ENCODE measurements at regions not wholly inside any gene's neighbourhood (a gene's known extent, or its start where the extent isn't known, plus 50 kb on each side); places are given as distances from the start of the nearest gene placed in this dataset.
A peak's percentile ranks its signal among the peaks of the same experiment; 100 is the strongest.

- Histone ChIP-seq H3K9me3 (ENCODE audit: control insufficient read depth in 5 of 5, low read length in 5 of 5) (no peaks in the 10 kb centered on the region), H3K36me3 (ENCODE audit: control insufficient read depth in 5 of 5, insufficient read depth in 5 of 5, low read length in 5 of 5) (no peaks in the 10 kb centered on the region), H3K4me3 (ENCODE audit: low read depth in 1 of 5, low read length in 5 of 5) (no peak overlapping the region), H3K27ac (ENCODE audit: low read depth, low read length) (no peak overlapping the region), H3K27me3 (ENCODE audit: control insufficient read depth in 5 of 5, insufficient read depth in 4 of 5, low read length in 5 of 5) (no peaks in the 10 kb centered on the region), H3K9ac (ENCODE audit: low read length in 5 of 5) (no peak overlapping the region), H3K4me1 (ENCODE audit: control insufficient read depth in 5 of 5, insufficient read depth in 5 of 5, low read length in 5 of 5) (peaks cover 0 to 16% (median 11%) of the 10 kb centered on the region in 5 donors)
Measured at GRCh38 chr10:88205842-88206446, 342.5 kb downstream of the PTEN start.

DNA sequence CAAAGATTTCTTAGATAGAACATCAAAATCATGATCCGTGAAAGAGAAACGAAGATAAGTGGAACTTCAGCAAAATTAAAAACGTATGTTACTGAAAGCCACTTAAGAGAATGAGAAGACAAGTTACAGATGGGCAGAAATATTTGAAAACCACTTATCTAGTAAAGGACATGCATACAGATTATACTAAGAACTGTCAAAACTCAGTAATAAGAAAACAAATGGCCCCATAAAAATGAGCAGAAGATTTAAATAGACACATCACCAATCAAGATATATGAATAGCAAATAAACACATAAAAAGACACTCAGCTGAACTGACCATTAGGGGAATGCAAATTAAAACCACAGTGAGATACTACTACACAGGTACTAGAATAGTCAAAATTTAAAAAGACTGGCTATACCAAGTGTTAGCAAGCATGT is 343.7 kb downstream of the PTEN start:
- no peaks in the 10 kb centered on the region for H3K36me3 ChIP-seq (ENCODE audit: control insufficient read depth in 5 of 5, insufficient read depth in 5 of 5, low read length in 5 of 5)
- H3K4me1 ChIP-seq (ENCODE audit: control insufficient read depth in 5 of 5, insufficient read depth in 5 of 5, low read length in 5 of 5), result peaks cover 0 to 16% (median 11%) of the 10 kb centered on the region in 5 donors
- no peaks in the 10 kb centered on the region for H3K27me3 ChIP-seq (ENCODE audit: control insufficient read depth in 5 of 5, insufficient read depth in 4 of 5, low read length in 5 of 5)
- no peak overlapping the region for H3K27ac ChIP-seq (ENCODE audit: low read depth, low read length)
- no peak overlapping the region for H3K4me3 ChIP-seq (ENCODE audit: low read depth in 1 of 5, low read length in 5 of 5)
- no peak overlapping the region for H3K9ac ChIP-seq (ENCODE audit: low read length in 5 of 5)
- no peaks in the 10 kb centered on the region for H3K9me3 ChIP-seq (ENCODE audit: control insufficient read depth in 5 of 5, low read length in 5 of 5)

- Histone ChIP-seq H3K4me1 (ENCODE audit: control insufficient read depth in 5 of 5, insufficient read depth in 5 of 5, low read length in 5 of 5) (peaks cover 0 to 16% (median 11%) of the 10 kb centered on the region in 5 donors), H3K27ac (ENCODE audit: low read depth, low read length) (no peak overlapping the region), H3K27me3 (ENCODE audit: control insufficient read depth in 5 of 5, insufficient read depth in 4 of 5, low read length in 5 of 5) (no peaks in the 10 kb centered on the region), H3K9me3 (ENCODE audit: control insufficient read depth in 5 of 5, low read length in 5 of 5) (no peaks in the 10 kb centered on the region), H3K36me3 (ENCODE audit: control insufficient read depth in 5 of 5, insufficient read depth in 5 of 5, low read length in 5 of 5) (no peaks in the 10 kb centered on the region), H3K4me3 (ENCODE audit: low read depth in 1 of 5, low read length in 5 of 5) (no peak overlapping the region), H3K9ac (ENCODE audit: low read length in 5 of 5) (no peak overlapping the region)
Measured at GRCh38 chr10:88209231-88209630, 345.8 kb downstream of the PTEN start.

GRCh38 chr10:88209837-88210561 is 346.6 kb downstream of the PTEN start:
- Histone ChIP-seq H3K9ac (ENCODE audit: low read length in 5 of 5) (no peak overlapping the region), H3K9me3 (ENCODE audit: control insufficient read depth in 5 of 5, low read length in 5 of 5) (no peaks in the 10 kb centered on the region), H3K4me1 (ENCODE audit: control insufficient read depth in 5 of 5, insufficient read depth in 5 of 5, low read length in 5 of 5) (peaks cover 0 to 16% (median 11%) of the 10 kb centered on the region in 5 donors), H3K27ac (ENCODE audit: low read depth, low read length) (peak overlapping the region; percentile 61), H3K27me3 (ENCODE audit: control insufficient read depth in 5 of 5, insufficient read depth in 4 of 5, low read length in 5 of 5) (no peaks in the 10 kb centered on the region), H3K36me3 (ENCODE audit: control insufficient read depth in 5 of 5, insufficient read depth in 5 of 5, low read length in 5 of 5) (no peaks in the 10 kb centered on the region), H3K4me3 (ENCODE audit: low read depth in 1 of 5, low read length in 5 of 5) (no peak overlapping the region)

GRCh38 chr10:88211230-88211629 is 347.8 kb downstream of the PTEN start:
- H3K27ac ChIP-seq (ENCODE audit: low read depth, low read length), result no peak overlapping the region
- no peaks in the 10 kb centered on the region for H3K36me3 ChIP-seq (ENCODE audit: control insufficient read depth in 5 of 5, insufficient read depth in 5 of 5, low read length in 5 of 5)
- H3K4me3 ChIP-seq (ENCODE audit: low read depth in 1 of 5, low read length in 5 of 5), result no peak overlapping the region
- H3K4me1 ChIP-seq (ENCODE audit: control insufficient read depth in 5 of 5, insufficient read depth in 5 of 5, low read length in 5 of 5), result peaks cover 0 to 16% (median 11%) of the 10 kb centered on the region in 5 donors
- no peaks in the 10 kb centered on the region for H3K27me3 ChIP-seq (ENCODE audit: control insufficient read depth in 5 of 5, insufficient read depth in 4 of 5, low read length in 5 of 5)
- no peak overlapping the region for H3K9ac ChIP-seq (ENCODE audit: low read length in 5 of 5)
- no peaks in the 10 kb centered on the region for H3K9me3 ChIP-seq (ENCODE audit: control insufficient read depth in 5 of 5, low read length in 5 of 5)

GRCh38 chr10:88212069-88212468 is 348.6 kb downstream of the PTEN start:
- peaks cover 0 to 16% (median 11%) of the 10 kb centered on the region in 5 donors for H3K4me1 ChIP-seq (ENCODE audit: control insufficient read depth in 5 of 5, insufficient read depth in 5 of 5, low read length in 5 of 5)
- H3K27ac ChIP-seq (ENCODE audit: low read depth, low read length), result no peak overlapping the region
- no peaks in the 10 kb centered on the region for H3K36me3 ChIP-seq (ENCODE audit: control insufficient read depth in 5 of 5, insufficient read depth in 5 of 5, low read length in 5 of 5)
- no peak overlapping the region for H3K9ac ChIP-seq (ENCODE audit: low read length in 5 of 5)
- H3K4me3 ChIP-seq (ENCODE audit: low read depth in 1 of 5, low read length in 5 of 5), result no peak overlapping the region
- H3K9me3 ChIP-seq (ENCODE audit: control insufficient read depth in 5 of 5, low read length in 5 of 5), result no peaks in the 10 kb centered on the region
- H3K27me3 ChIP-seq (ENCODE audit: control insufficient read depth in 5 of 5, insufficient read depth in 4 of 5, low read length in 5 of 5), result no peaks in the 10 kb centered on the region

DNA sequence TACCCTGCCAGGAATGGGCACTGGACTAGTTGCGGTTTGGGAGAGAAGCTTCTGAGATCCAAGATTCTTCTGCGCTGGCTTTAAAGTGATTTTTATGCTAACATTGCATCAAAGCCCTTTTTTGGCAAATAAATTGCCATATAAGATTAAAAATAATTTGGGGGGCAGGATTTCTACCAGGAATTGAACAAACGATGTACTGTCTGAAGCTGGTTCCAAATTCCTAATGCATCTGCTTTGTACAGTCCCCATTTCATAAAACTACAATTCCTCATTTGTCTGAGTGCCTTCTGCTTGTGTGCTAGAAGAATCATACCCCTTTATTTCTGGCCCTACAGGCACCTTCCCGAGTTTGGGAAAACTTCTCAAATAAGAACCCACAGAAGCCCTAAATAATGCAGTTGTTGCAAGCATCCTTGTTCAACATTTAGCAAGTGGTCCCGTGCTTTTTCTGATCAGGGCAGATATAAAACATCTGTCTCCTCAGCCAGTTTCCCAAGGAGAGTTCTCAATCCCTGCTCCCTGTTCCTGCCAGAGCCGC is 349.7 kb downstream of the PTEN start:
- H3K4me3 ChIP-seq (ENCODE audit: low read depth in 1 of 5, low read length in 5 of 5), result no peak overlapping the region

GRCh38 chr10:88216976-88217375 is 353.6 kb downstream of the PTEN start:
- no peak overlapping the region for H3K9ac ChIP-seq (ENCODE audit: low read length in 5 of 5)
- no peak overlapping the region for H3K4me3 ChIP-seq (ENCODE audit: low read depth in 1 of 5, low read length in 5 of 5)
- H3K4me1 ChIP-seq (ENCODE audit: control insufficient read depth in 5 of 5, insufficient read depth in 5 of 5, low read length in 5 of 5), result no peaks in the 10 kb centered on the region
- H3K36me3 ChIP-seq (ENCODE audit: control insufficient read depth in 5 of 5, insufficient read depth in 5 of 5, low read length in 5 of 5), result no peaks in the 10 kb centered on the region
- H3K27me3 ChIP-seq (ENCODE audit: control insufficient read depth in 5 of 5, insufficient read depth in 4 of 5, low read length in 5 of 5), result no peaks in the 10 kb centered on the region
- H3K9me3 ChIP-seq (ENCODE audit: control insufficient read depth in 5 of 5, low read length in 5 of 5), result no peaks in the 10 kb centered on the region
- H3K27ac ChIP-seq (ENCODE audit: low read depth, low read length), result no peak overlapping the region

More for the DNA sequence above, 349.7 kb downstream of the PTEN start:
- H3K4me1 ChIP-seq (ENCODE audit: control insufficient read depth in 5 of 5, insufficient read depth in 5 of 5, low read length in 5 of 5), result peaks cover 0 to 16% (median 11%) of the 10 kb centered on the region in 5 donors
- H3K9me3 ChIP-seq (ENCODE audit: control insufficient read depth in 5 of 5, low read length in 5 of 5), result no peaks in the 10 kb centered on the region
- H3K27me3 ChIP-seq (ENCODE audit: control insufficient read depth in 5 of 5, insufficient read depth in 4 of 5, low read length in 5 of 5), result no peaks in the 10 kb centered on the region
- H3K27ac ChIP-seq (ENCODE audit: low read depth, low read length), result no peak overlapping the region
- no peaks in the 10 kb centered on the region for H3K36me3 ChIP-seq (ENCODE audit: control insufficient read depth in 5 of 5, insufficient read depth in 5 of 5, low read length in 5 of 5)
- H3K9ac ChIP-seq (ENCODE audit: low read length in 5 of 5), result no peak overlapping the region

- Histone ChIP-seq H3K36me3 (ENCODE audit: control insufficient read depth in 5 of 5, insufficient read depth in 5 of 5, low read length in 5 of 5) (no peaks in the 10 kb centered on the region), H3K4me3 (ENCODE audit: low read depth in 1 of 5, low read length in 5 of 5) (no peak overlapping the region), H3K9me3 (ENCODE audit: control insufficient read depth in 5 of 5, low read length in 5 of 5) (no peaks in the 10 kb centered on the region), H3K9ac (ENCODE audit: low read length in 5 of 5) (no peak overlapping the region), H3K27ac (ENCODE audit: low read depth, low read length) (no peak overlapping the region), H3K27me3 (ENCODE audit: control insufficient read depth in 5 of 5, insufficient read depth in 4 of 5, low read length in 5 of 5) (no peaks in the 10 kb centered on the region), H3K4me1 (ENCODE audit: control insufficient read depth in 5 of 5, insufficient read depth in 5 of 5, low read length in 5 of 5) (no peaks in the 10 kb centered on the region)
Measured at GRCh38 chr10:88218362-88218761, 354.9 kb downstream of the PTEN start.

- H3K4me1 ChIP-seq (ENCODE audit: control insufficient read depth in 5 of 5, insufficient read depth in 5 of 5, low read length in 5 of 5), result no peaks in the 10 kb centered on the region
- no peak overlapping the region for H3K9ac ChIP-seq (ENCODE audit: low read length in 5 of 5)
- H3K9me3 ChIP-seq (ENCODE audit: control insufficient read depth in 5 of 5, low read length in 5 of 5), result no peaks in the 10 kb centered on the region
- H3K4me3 ChIP-seq (ENCODE audit: low read depth in 1 of 5, low read length in 5 of 5), result no peak overlapping the region
- H3K36me3 ChIP-seq (ENCODE audit: control insufficient read depth in 5 of 5, insufficient read depth in 5 of 5, low read length in 5 of 5), result no peaks in the 10 kb centered on the region
- no peaks in the 10 kb centered on the region for H3K27me3 ChIP-seq (ENCODE audit: control insufficient read depth in 5 of 5, insufficient read depth in 4 of 5, low read length in 5 of 5)
- no peak overlapping the region for H3K27ac ChIP-seq (ENCODE audit: low read depth, low read length)
Measured at GRCh38 chr10:88219753-88220152, 356.3 kb downstream of the PTEN start.

Measured in subcutaneous abdominal adipose tissue (tissue), 5 donors.